Transverse colon (tissue), 4 donors: ENCODE measurements at regions not wholly inside any gene's neighbourhood (a gene's known extent, or its start where the extent isn't known, plus 50 kb on each side); places are given as distances from the start of the nearest gene placed in this dataset.

ENCODE experiments used
- DNase-seq: peaks from one replicate; pipeline ENCODE4 v3.0.0-alpha.2; 2019
- H3K27ac ChIP-seq, 4 donors: fragments of 200-600 bp; sonication (generic); 2 replicates each; pipeline ENCODE4 v1.5.1; 2016 to 2018; ENCODE audit warnings: inconsistent platforms in 4 of 4
- H3K27me3 ChIP-seq: fragments of 200-600 bp; sonication (generic); 2 replicates; pipeline ENCODE4 v1.5.1; 2017; ENCODE audit warnings: inconsistent platforms
- H3K36me3 ChIP-seq, 4 donors: fragments of 200-600 bp; sonication (generic); 2 replicates each; pipeline ENCODE4 v1.5.1; 2017 to 2019; ENCODE audit warnings: inconsistent platforms in 4 of 4
- H3K4me1 ChIP-seq, 4 donors: fragments of 200-600 bp; sonication (generic); 2 replicates each; pipeline ENCODE4 v1.5.1; 2017 to 2020; ENCODE audit warnings: inconsistent platforms in 4 of 4
- H3K4me3 ChIP-seq, 4 donors: fragments of 200-600 bp; sonication (generic); 1 replicate in 1 of 4; 2 replicates in 3 of 4; pipeline versions ENCODE4 v1.5.1 to v1.6.1; 2017 to 2019; ENCODE audit warnings: inconsistent platforms in 4 of 4
- H3K9me3 ChIP-seq, 2 donors: fragments of 200-600 bp; sonication (generic); 2 replicates each; pipeline ENCODE4 v1.5.1; 2017 to 2019; ENCODE audit warnings: inconsistent platforms in 2 of 2
- CTCF ChIP-seq, 5 experiments: fragments of 200-600 bp in 3 of 5; fragments of 450-650 bp in 2 of 5; sonication (generic) in 3 of 5; IDR thresholded peaks; 1 replicate in 2 of 5; 2 replicates in 3 of 5; pipeline ENCODE4 v1.5.1; 2016 to 2017; ENCODE audit warnings: antibody characterized with exemption in 5 of 5, inconsistent platforms in 3 of 5, mild to moderate bottlenecking in 2 of 5, moderate library complexity in 1 of 5
- EP300 ChIP-seq: sonication (generic); formaldehyde crosslinking; IDR thresholded peaks from one replicate; pipeline ENCODE4 v1.6.1; 2017; ENCODE audit warnings: antibody characterized with exemption, low read depth
- POLR2A ChIP-seq: fragments of 450-650 bp; IDR thresholded peaks from one replicate; pipeline ENCODE4 v1.6.1; 2016; ENCODE audit warnings: antibody characterized with exemption, mild to moderate bottlenecking, moderate library complexity
- POLR2AphosphoS5 ChIP-seq, 3 donors: sonication (generic); formaldehyde crosslinking; IDR thresholded peaks; one replicate each; pipeline ENCODE4 v1.6.1; 2016; ENCODE audit warnings: antibody characterized with exemption in 3 of 3
- WGBS, 2 donors: methylation state at CpG; one replicate each; pipeline ENCODE4 v1.1.5; 2018; ENCODE audit warnings: low coverage in 1 of 2; 5-methylcytosine and 5-hydroxymethylcytosine counted together
- in situ Hi-C, 4 donors: fragments of 200-750 bp; cut with MboI; loops; one replicate each; pipeline versions ENCODE4 v1.15.0 to v1.15.1; 2017; ENCODE audit warnings: low sequenced_read_pairs in 3 of 4, low pct_ligation_motif_present in 1 of 4, low pct_unique_long_range_greater_than_20kb in 1 of 4
- intact Hi-C: fragments of 100-400 bp; cut with DNase I; formaldehyde crosslinking; loops from one replicate; pipeline ENCODE4 v1.15.1; 2023; ENCODE audit warnings: low total_unique reads

GRCh38 chr9:88198341-88198807, 60.1 kb upstream of the SPATA31C2 start:
- Histone ChIP-seq H3K4me3 (peak overlapping the region in 2 of 4 donors; percentile 3 to 23), H3K27me3 (no peaks in the 10 kb centered on the region), H3K27ac (peak overlapping the region; percentile 49 to 73 (median 60)), H3K9me3 (no peaks in the 10 kb centered on the region), H3K36me3 (no peaks in the 10 kb centered on the region), H3K4me1 (peaks cover 0 to 30% (median 17%) of the 10 kb centered on the region in 4 donors)
- TF ChIP-seq POLR2A = no peak
- peak in 2 of 3 donors; percentile 37 to 53 for TF ChIP-seq POLR2AphosphoS5 (IDR thresholded peaks at IDR 0.05)
- intact Hi-C loops (loop anchor here (5.0 kb wide), 1 partner anchor 539 kb away; no protein-coding TSS in a partner anchor), in situ Hi-C loops (no loop called here)
- peak; percentile 20 for DNase-seq
- WGBS, 2 donors = 28 to 54% methylated on average over 7 of the region's 7 CpGs

- Histone ChIP-seq H3K27ac (peak overlapping the region; percentile 49 to 73 (median 60)), H3K4me1 (peaks cover 0 to 30% (median 17%) of the 10 kb centered on the region in 4 donors), H3K9me3 (no peaks in the 10 kb centered on the region), H3K27me3 (no peaks in the 10 kb centered on the region), H3K4me3 (peak overlapping the region in 1 of 4 donors; percentile 23), H3K36me3 (no peaks in the 10 kb centered on the region)
- TF ChIP-seq EP300 (no peak), POLR2AphosphoS5 (IDR thresholded peaks at IDR 0.05) (peak; percentile 39 to 75 (median 52))
- WGBS, 2 donors = 29 to 52% methylated on average over 3 to 4 of the region's 4 CpGs
- intact Hi-C loops = loop anchor here (5.0 kb wide), 1 partner anchor 539 kb away; no protein-coding TSS in a partner anchor
- in situ Hi-C loops = no loop called here
- DNase-seq = no peak
These were observed 59.6 kb upstream of the SPATA31C2 start for GRCh38 chr9:88197781-88198340.

- in situ Hi-C loops (no loop called here), intact Hi-C loops (loop anchor here (5.0 kb wide), 1 partner anchor 540 kb away; no protein-coding TSS in a partner anchor)
- TF ChIP-seq POLR2AphosphoS5 (IDR thresholded peaks at IDR 0.05) (no peak), EP300 (no peak), CTCF (IDR thresholded peaks at IDR 0.05) (no peak), POLR2A (no peak)
- H3K9me3 ChIP-seq = no peaks in the 10 kb centered on the region
- H3K36me3 ChIP-seq = no peaks in the 10 kb centered on the region
- H3K27me3 ChIP-seq = no peaks in the 10 kb centered on the region
- H3K27ac ChIP-seq = peak overlapping the region in 3 of 4 donors; percentile 51 to 73 (median 68)
- peaks cover 0 to 30% (median 17%) of the 10 kb centered on the region in 4 donors for H3K4me1 ChIP-seq
- no peak overlapping the region for H3K4me3 ChIP-seq
- 47 to 59% methylated on average over 3 of the region's 3 CpGs for WGBS, 2 donors
- peak; percentile 18 for DNase-seq
These were observed 58.7 kb upstream of the SPATA31C2 start for GRCh38 chr9:88197016-88197415.

- TF ChIP-seq POLR2A (no peak), EP300 (no peak), CTCF (IDR thresholded peaks at IDR 0.05) (no peak), POLR2AphosphoS5 (IDR thresholded peaks at IDR 0.05) (no peak)
- Histone ChIP-seq H3K4me1 (peaks cover 0 to 30% (median 17%) of the 10 kb centered on the region in 4 donors), H3K27ac (no peak overlapping the region), H3K27me3 (no peaks in the 10 kb centered on the region), H3K4me3 (no peak overlapping the region), H3K9me3 (no peaks in the 10 kb centered on the region), H3K36me3 (no peaks in the 10 kb centered on the region)
- DNase-seq = no peak
- intact Hi-C loops (loop anchor here (5.0 kb wide), 1 partner anchor 541 kb away; no protein-coding TSS in a partner anchor), in situ Hi-C loops (no loop called here)
- WGBS, 2 donors = 81 to 96% methylated on average over 3 to 5 of the region's 5 CpGs
These were observed 58.0 kb upstream of the SPATA31C2 start for GRCh38 chr9:88196142-88196790.

GRCh38 chr9:88193766-88194165, 55.5 kb upstream of the SPATA31C2 start:
- 49 to 55% methylated on average over 6 of the region's 6 CpGs for WGBS, 2 donors
- no peak for TF ChIP-seq CTCF (IDR thresholded peaks at IDR 0.05)
- no peak for TF ChIP-seq EP300
- TF ChIP-seq POLR2A = no peak
- no peak for TF ChIP-seq POLR2AphosphoS5 (IDR thresholded peaks at IDR 0.05)
- Histone ChIP-seq H3K27me3 (no peaks in the 10 kb centered on the region), H3K4me1 (peaks cover 0 to 30% (median 17%) of the 10 kb centered on the region in 4 donors), H3K36me3 (no peaks in the 10 kb centered on the region), H3K9me3 (no peaks in the 10 kb centered on the region), H3K27ac (peak overlapping the region in 2 of 4 donors; percentile 19 to 27), H3K4me3 (no peak overlapping the region)
- no peak for DNase-seq
- intact Hi-C loops = no loop called here
- in situ Hi-C loops = no loop called here
